ENCODE measurements at regions not wholly inside any gene's neighbourhood (a gene's known extent, or its start where the extent isn't known, plus 50 kb on each side); places are given as distances from the start of the nearest gene placed in this dataset.

DNA sequence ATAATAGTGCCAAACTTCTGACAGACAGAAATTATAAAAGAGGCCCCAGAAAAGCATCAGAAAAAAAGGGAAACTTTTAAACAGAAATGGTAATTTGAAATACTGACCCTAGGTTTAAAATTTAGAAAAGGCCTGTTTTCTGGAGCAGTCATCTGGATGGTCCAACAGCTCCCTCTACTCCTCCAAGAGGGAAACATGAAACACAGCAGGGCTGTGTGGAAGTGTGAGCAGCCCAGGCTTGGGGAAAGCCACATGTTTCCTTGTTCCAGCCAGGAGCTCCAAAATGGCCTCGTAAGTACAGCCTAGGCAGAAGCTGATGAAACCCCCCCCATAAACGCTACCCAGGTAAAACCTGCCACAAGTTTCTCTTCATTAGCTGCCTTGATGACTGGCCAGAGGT lies 499.3 kb upstream of the ADAMTS16 start:
- TF ChIP-seq, protein P1, sequence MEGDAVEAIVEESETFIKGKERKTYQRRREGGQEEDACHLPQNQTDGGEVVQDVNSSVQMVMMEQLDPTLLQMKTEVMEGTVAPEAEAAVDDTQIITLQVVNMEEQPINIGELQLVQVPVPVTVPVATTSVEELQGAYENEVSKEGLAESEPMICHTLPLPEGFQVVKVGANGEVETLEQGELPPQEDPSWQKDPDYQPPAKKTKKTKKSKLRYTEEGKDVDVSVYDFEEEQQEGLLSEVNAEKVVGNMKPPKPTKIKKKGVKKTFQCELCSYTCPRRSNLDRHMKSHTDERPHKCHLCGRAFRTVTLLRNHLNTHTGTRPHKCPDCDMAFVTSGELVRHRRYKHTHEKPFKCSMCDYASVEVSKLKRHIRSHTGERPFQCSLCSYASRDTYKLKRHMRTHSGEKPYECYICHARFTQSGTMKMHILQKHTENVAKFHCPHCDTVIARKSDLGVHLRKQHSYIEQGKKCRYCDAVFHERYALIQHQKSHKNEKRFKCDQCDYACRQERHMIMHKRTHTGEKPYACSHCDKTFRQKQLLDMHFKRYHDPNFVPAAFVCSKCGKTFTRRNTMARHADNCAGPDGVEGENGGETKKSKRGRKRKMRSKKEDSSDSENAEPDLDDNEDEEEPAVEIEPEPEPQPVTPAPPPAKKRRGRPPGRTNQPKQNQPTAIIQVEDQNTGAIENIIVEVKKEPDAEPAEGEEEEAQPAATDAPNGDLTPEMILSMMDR (IDR thresholded peaks at IDR 0.05; ENCODE audit: low read length): peak; percentile 31; the same call in 1 of the 2 replicates
- no peak for TF ChIP-seq EZH2 (optimal IDR thresholded peaks at IDR 0.05; ENCODE audit: low read depth, low read length)
- H3K4me2 ChIP-seq (ENCODE audit: low read depth, low read length): no peak overlapping the region
- no peak overlapping the region for H3K4me3 ChIP-seq (ENCODE audit: low read length)
- no peaks in the 10 kb centered on the region for H4K20me1 ChIP-seq (ENCODE audit: insufficient read depth, low read length)
- no peaks in the 10 kb centered on the region for H3K27me3 ChIP-seq (replicated peaks; ENCODE audit: insufficient read depth, low read length)
- no peaks in the 10 kb centered on the region for H3K9me2 ChIP-seq (replicated peaks; ENCODE audit: insufficient read depth, low read length)
- no peak for DNase-seq
- H3K9me3 ChIP-seq (replicated peaks; ENCODE audit: insufficient read depth, low read length): no peaks in the 10 kb centered on the region
- no peaks in the 10 kb centered on the region for H3K36me3 ChIP-seq (replicated peaks; ENCODE audit: insufficient read depth, low read length)
- no peak overlapping the region for H2AFZ ChIP-seq (ENCODE audit: low read length)
- H3K9ac ChIP-seq (ENCODE audit: low read length): no peak overlapping the region
- H3K79me2 ChIP-seq (ENCODE audit: low read length): no peaks in the 10 kb centered on the region
- no peaks in the 10 kb centered on the region for H3K4me1 ChIP-seq (ENCODE audit: low read length)
- H3F3A ChIP-seq (ENCODE audit: insufficient read depth, low read length): no peaks in the 10 kb centered on the region
- H3K27ac ChIP-seq (ENCODE audit: low read length): no peak overlapping the region

DNA sequence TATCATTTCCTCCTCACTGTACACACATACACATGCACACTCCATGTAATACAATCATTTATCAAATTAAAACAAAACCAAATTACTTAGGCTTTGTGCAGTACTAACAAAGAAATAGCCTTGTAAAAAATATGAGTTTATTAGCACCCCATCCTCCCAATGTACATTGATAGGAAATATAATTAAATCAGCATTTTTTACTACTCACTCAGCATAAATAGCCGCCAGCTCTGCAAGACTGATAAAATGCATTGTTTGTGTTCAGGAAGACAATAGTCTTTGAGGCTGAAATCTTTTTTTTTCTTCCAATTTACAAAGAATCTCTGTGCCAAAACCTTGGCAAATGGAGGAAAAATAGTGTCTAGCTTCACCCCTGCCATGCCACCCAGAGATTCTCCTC lies 497.6 kb upstream of the ADAMTS16 start:
- no peak overlapping the region for H3K4me3 ChIP-seq (ENCODE audit: low read length)
- H3K79me2 ChIP-seq (ENCODE audit: low read length): no peaks in the 10 kb centered on the region
- no peak overlapping the region for H3K9ac ChIP-seq (ENCODE audit: low read length)
- H3K4me2 ChIP-seq (ENCODE audit: low read depth, low read length): no peak overlapping the region
- TF ChIP-seq, protein P1 (IDR thresholded peaks at IDR 0.05; ENCODE audit: low read length): no peak
- TF ChIP-seq EZH2phosphoT487 (IDR thresholded peaks at IDR 0.05; ENCODE audit: low read length): no peak
- TF ChIP-seq EZH2 (optimal IDR thresholded peaks at IDR 0.05; ENCODE audit: low read depth, low read length): no peak
- no peaks in the 10 kb centered on the region for H3K36me3 ChIP-seq (replicated peaks; ENCODE audit: insufficient read depth, low read length)
- no peaks in the 10 kb centered on the region for H4K20me1 ChIP-seq (ENCODE audit: insufficient read depth, low read length)
- no peak overlapping the region for H3K27ac ChIP-seq (ENCODE audit: low read length)
- H3F3A ChIP-seq (ENCODE audit: insufficient read depth, low read length): no peaks in the 10 kb centered on the region
- no peak overlapping the region for H2AFZ ChIP-seq (ENCODE audit: low read length)
- H3K4me1 ChIP-seq (ENCODE audit: low read length): no peaks in the 10 kb centered on the region
- H3K9me2 ChIP-seq (replicated peaks; ENCODE audit: insufficient read depth, low read length): no peaks in the 10 kb centered on the region
- H3K9me3 ChIP-seq (replicated peaks; ENCODE audit: insufficient read depth, low read length): no peaks in the 10 kb centered on the region
- no peak for DNase-seq
- H3K27me3 ChIP-seq (replicated peaks; ENCODE audit: insufficient read depth, low read length): no peaks in the 10 kb centered on the region

DNA sequence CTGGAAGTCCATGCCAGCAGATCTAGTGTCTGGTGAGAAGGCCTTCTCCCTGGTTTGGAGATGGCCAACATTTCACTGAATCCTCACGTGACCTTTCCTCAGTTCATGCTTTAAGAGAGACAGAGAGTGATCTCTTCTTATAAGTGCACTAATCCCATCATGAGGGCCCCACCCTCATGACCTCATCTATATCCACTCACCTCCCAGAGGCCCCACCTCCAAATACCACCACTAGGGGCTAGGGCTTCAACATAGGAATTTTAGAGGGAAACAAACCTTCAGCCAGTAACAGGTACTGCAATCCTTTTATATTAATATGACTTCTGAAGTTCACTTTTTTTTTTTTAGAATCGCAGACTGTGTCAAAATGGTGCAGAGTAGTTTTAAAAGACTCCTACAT lies 496.9 kb upstream of the ADAMTS16 start:
- no peaks in the 10 kb centered on the region for H3K27me3 ChIP-seq (replicated peaks; ENCODE audit: insufficient read depth, low read length)
- no peaks in the 10 kb centered on the region for H3K79me2 ChIP-seq (ENCODE audit: low read length)
- H3K9me2 ChIP-seq (replicated peaks; ENCODE audit: insufficient read depth, low read length): no peaks in the 10 kb centered on the region
- no peak overlapping the region for H3K4me2 ChIP-seq (ENCODE audit: low read depth, low read length)
- H3K9me3 ChIP-seq (replicated peaks; ENCODE audit: insufficient read depth, low read length): no peaks in the 10 kb centered on the region
- no peak overlapping the region for H2AFZ ChIP-seq (ENCODE audit: low read length)
- no peaks in the 10 kb centered on the region for H4K20me1 ChIP-seq (ENCODE audit: insufficient read depth, low read length)
- no peak overlapping the region for H3K9ac ChIP-seq (ENCODE audit: low read length)
- no peak overlapping the region for H3K27ac ChIP-seq (ENCODE audit: low read length)
- no peaks in the 10 kb centered on the region for H3K36me3 ChIP-seq (replicated peaks; ENCODE audit: insufficient read depth, low read length)
- TF ChIP-seq, protein P1 (IDR thresholded peaks at IDR 0.05; ENCODE audit: low read length): no peak
- no peaks in the 10 kb centered on the region for H3K4me1 ChIP-seq (ENCODE audit: low read length)
- H3F3A ChIP-seq (ENCODE audit: insufficient read depth, low read length): no peaks in the 10 kb centered on the region
- no peak for DNase-seq
- H3K4me3 ChIP-seq (ENCODE audit: low read length): no peak overlapping the region

DNA sequence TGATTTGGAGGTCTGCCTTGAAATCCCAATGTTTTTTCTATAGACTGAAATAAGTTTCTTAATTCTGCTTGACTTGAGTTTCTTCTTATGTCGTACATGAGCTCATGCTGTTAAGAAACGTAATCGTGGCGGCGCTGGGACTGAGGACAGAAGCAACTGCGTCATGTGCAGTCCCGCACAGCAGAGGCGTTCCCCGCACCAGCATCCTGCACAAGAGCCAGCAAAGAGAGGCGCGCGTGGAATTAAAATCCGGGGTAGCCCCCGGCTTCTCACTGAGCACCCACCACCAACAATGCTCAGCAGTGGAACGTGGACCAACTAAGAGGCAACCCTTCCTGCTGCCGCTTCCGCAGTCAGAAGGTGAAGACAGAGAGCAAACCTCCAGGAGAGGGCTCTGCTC lies 496.2 kb upstream of the ADAMTS16 start:
- H3K9ac ChIP-seq (ENCODE audit: low read length): no peak overlapping the region
- H3K4me1 ChIP-seq (ENCODE audit: low read length): no peaks in the 10 kb centered on the region
- H4K20me1 ChIP-seq (ENCODE audit: insufficient read depth, low read length): no peaks in the 10 kb centered on the region
- H3K79me2 ChIP-seq (ENCODE audit: low read length): no peaks in the 10 kb centered on the region
- no peak overlapping the region for H2AFZ ChIP-seq (ENCODE audit: low read length)
- no peaks in the 10 kb centered on the region for H3K9me3 ChIP-seq (replicated peaks; ENCODE audit: insufficient read depth, low read length)
- no peaks in the 10 kb centered on the region for H3K36me3 ChIP-seq (replicated peaks; ENCODE audit: insufficient read depth, low read length)
- H3F3A ChIP-seq (ENCODE audit: insufficient read depth, low read length): no peaks in the 10 kb centered on the region
- no peak for DNase-seq
- H3K9me2 ChIP-seq (replicated peaks; ENCODE audit: insufficient read depth, low read length): no peaks in the 10 kb centered on the region
- no peak overlapping the region for H3K4me2 ChIP-seq (ENCODE audit: low read depth, low read length)
- no peak overlapping the region for H3K4me3 ChIP-seq (ENCODE audit: low read length)
- no peaks in the 10 kb centered on the region for H3K27me3 ChIP-seq (replicated peaks; ENCODE audit: insufficient read depth, low read length)
- no peak overlapping the region for H3K27ac ChIP-seq (ENCODE audit: low read length)
- TF ChIP-seq EZH2 (optimal IDR thresholded peaks at IDR 0.05; ENCODE audit: low read depth, low read length) (no peak), EZH2phosphoT487 (IDR thresholded peaks at IDR 0.05; ENCODE audit: low read length) (no peak)
- TF ChIP-seq, protein P1 (IDR thresholded peaks at IDR 0.05; ENCODE audit: low read length): no peak

All from MM.1S (cell line).